Heart left ventricle (tissue), 13 donors: ENCODE measurements at regions not wholly inside any gene's neighbourhood (a gene's known extent, or its start where the extent isn't known, plus 50 kb on each side); places are given as distances from the start of the nearest gene placed in this dataset.

Source experiments
- POLR2A ChIP-seq, 2 donors: fragments of 450-650 bp; IDR thresholded peaks; one replicate each; pipeline ENCODE4 v1.6.1; 2017; ENCODE audit warnings: antibody characterized with exemption in 2 of 2, mild to moderate bottlenecking in 2 of 2, moderate library complexity in 2 of 2
- TF ChIP-seq, protein P1 (sequence below), 12 donors: fragments of 200-600 bp; sonication (generic) in 4 of 12; IDR thresholded peaks; one replicate each; pipeline versions ENCODE4 v1.5.0 to v1.8.0; 2018 to 2022; ENCODE audit warnings: antibody characterized with exemption in 12 of 12, mild to moderate bottlenecking in 5 of 12
- donor health status: ischemic (EF 13 %, LVEDD 7.1; RV severe dilation, severe dysfunction).
- donor health status: DM: no; HTN: yes; CAD: no.
- donor health status: DM: no; HTN: no; CAD: no.
- donor health status: ischemic (EF 25% LVEDD 6.9; RV normal size, moderate dysfunction).
- donor health status: ischemic (EF 25% LVEDD 5.7; RV mildly dilated, moderate dysfunction).
- donor health status: ischemic (EF 35%, LVEDD 5.7; RV mildly dilated, moderate dysfunction).
- donor health status: nonischemic (EF 11% LVEDD 7.7; RV severe dilation, severe dysfunction).
- donor health status: DM: yes; HTN: yes; CAD: no.
- donor health status: PGD.
- donor health status: ischemic (EF 29% LVEDD 5.4; RV normal size, mild dysfunction).
- donor health status: nonischemic (EF 23%, LVEDD 6.1; RV moderate dilation, normal function).

DNA sequence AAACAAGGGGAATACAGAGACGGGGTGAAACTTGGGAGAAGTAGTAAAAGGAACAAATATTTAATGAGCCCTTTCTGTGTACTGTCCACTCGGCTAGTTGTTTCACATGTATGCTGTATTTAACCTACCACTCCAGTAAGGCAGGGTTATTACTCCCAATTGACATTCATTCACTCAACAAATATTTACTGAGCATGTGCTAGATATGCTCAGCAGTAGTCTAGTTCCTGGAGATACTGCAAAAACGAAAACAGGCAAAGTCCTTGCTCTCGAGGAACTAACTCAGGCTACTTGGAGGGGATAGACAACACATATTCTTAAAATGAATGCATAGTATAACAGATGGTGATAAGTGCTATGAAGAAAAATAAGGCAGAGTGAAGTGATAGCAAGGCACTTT, 207.3 kb downstream of the SS18 start:
- TF ChIP-seq, protein P1, sequence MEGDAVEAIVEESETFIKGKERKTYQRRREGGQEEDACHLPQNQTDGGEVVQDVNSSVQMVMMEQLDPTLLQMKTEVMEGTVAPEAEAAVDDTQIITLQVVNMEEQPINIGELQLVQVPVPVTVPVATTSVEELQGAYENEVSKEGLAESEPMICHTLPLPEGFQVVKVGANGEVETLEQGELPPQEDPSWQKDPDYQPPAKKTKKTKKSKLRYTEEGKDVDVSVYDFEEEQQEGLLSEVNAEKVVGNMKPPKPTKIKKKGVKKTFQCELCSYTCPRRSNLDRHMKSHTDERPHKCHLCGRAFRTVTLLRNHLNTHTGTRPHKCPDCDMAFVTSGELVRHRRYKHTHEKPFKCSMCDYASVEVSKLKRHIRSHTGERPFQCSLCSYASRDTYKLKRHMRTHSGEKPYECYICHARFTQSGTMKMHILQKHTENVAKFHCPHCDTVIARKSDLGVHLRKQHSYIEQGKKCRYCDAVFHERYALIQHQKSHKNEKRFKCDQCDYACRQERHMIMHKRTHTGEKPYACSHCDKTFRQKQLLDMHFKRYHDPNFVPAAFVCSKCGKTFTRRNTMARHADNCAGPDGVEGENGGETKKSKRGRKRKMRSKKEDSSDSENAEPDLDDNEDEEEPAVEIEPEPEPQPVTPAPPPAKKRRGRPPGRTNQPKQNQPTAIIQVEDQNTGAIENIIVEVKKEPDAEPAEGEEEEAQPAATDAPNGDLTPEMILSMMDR (IDR thresholded peaks at IDR 0.05), result no peak
- no peak for TF ChIP-seq POLR2A (IDR thresholded peaks at IDR 0.05)
